Endothelial cell of umbilical vein (primary cell): ENCODE measurements at regions not wholly inside any gene's neighbourhood (a gene's known extent, or its start where the extent isn't known, plus 50 kb on each side); places are given as distances from the start of the nearest gene placed in this dataset.

Experiments used
- BruUV-seq: library from RNA; stranded (reverse); fragments of 400-500 nt; replicated peaks from 2 replicates; lab custom pipeline; 2021; lab: Mats Ljungman, UMichigan
- CTCF ChIA-PET: fragments of 300-600, 350-600 bp; sonication (Branson Sonifier 250); formaldehyde crosslinking; loops from one replicate; lab custom pipeline; 2021; ENCODE audit warnings: antibody characterized with exemption, inconsistent platforms; lab: Charles Lee
- POLR2A ChIA-PET: fragments of 300-600, 350-600 bp; sonication (Branson Sonifier 250); formaldehyde crosslinking; loops from one replicate; lab custom pipeline; 2021; ENCODE audit warnings: antibody characterized with exemption, inconsistent platforms; lab: Charles Lee
- DNase-seq: peaks from one replicate; pipeline ENCODE4 v3.0.0-alpha.2; 2011; ENCODE audit warnings: low read depth, low spot score
- FAIRE-seq: peaks from 2 replicates; lab custom pipeline; 2011; peaks lifted over from hg19 to GRCh38; lab: Jason Lieb, UNC
- H2AFZ ChIP-seq: 2 replicates; pipeline ENCODE4 v1.6.0; 2012; ENCODE audit warnings: low read depth, low read length, control low read depth, inconsistent platforms
- H3K27ac ChIP-seq: 2 replicates; pipeline ENCODE4 v1.5.1; 2011; ENCODE audit warnings: low read depth, mild to moderate bottlenecking, control low read depth, low read length, moderate library complexity; ENCODE audit not compliant: insufficient read depth
- H3K27me3 ChIP-seq, 2 experiments: 2 replicates each; pipeline versions ENCODE4 v1.6.0 to v1.6.1; 2011; ENCODE audit warnings: low read length in 2 of 2, mixed read lengths in 1 of 2; ENCODE audit not compliant: control insufficient read depth in 2 of 2, insufficient read depth in 2 of 2
- H3K36me3 ChIP-seq, 2 experiments: 2 replicates in 1 of 2; 3 replicates in 1 of 2; pipeline ENCODE4 v1.5.1; 2011; ENCODE audit warnings: low read length in 2 of 2, mild to moderate bottlenecking in 1 of 2, moderate library complexity in 1 of 2; ENCODE audit not compliant: control insufficient read depth in 2 of 2, insufficient read depth in 2 of 2; ENCODE audit errors: extremely low read depth in 1 of 2
- H3K4me1 ChIP-seq: 3 replicates; pipeline ENCODE4 v1.5.1; 2011; ENCODE audit warnings: mild to moderate bottlenecking, low read length; ENCODE audit not compliant: control insufficient read depth, insufficient read depth; ENCODE audit errors: extremely low read depth
- H3K4me2 ChIP-seq: 2 replicates; pipeline ENCODE4 v1.6.1; 2011; ENCODE audit warnings: low read length, control low read depth, mixed read lengths; ENCODE audit not compliant: insufficient read depth
- H3K4me3 ChIP-seq, 3 experiments: fragments of 200-600 bp in 1 of 3; sonication (generic), shearing (Covaris generic) in 1 of 3; replicated peaks in 1 of 3; 2 replicates each; pipeline ENCODE4 v1.5.1; 2011 to 2016; ENCODE audit warnings: control low read depth in 3 of 3, low read length in 3 of 3, mild to moderate bottlenecking in 2 of 3, inconsistent platforms in 1 of 3, low read depth in 1 of 3, moderate library complexity in 1 of 3; ENCODE audit not compliant: insufficient read depth in 1 of 3
- H3K79me2 ChIP-seq: 2 replicates; pipeline ENCODE4 v1.6.0; 2012; ENCODE audit warnings: low read length, inconsistent platforms; ENCODE audit not compliant: control insufficient read depth, insufficient read depth
- H3K9ac ChIP-seq: replicated peaks from 2 replicates; pipeline ENCODE3; 2011; ENCODE audit warnings: low read length, control low read depth; ENCODE audit not compliant: insufficient read depth; ENCODE audit errors: extremely low read depth
- H3K9me1 ChIP-seq: replicated peaks from 3 replicates; pipeline ENCODE4 v1.6.0; 2011; ENCODE audit warnings: mild to moderate bottlenecking, low read length; ENCODE audit not compliant: control insufficient read depth, insufficient read depth; ENCODE audit errors: extremely low read depth
- H3K9me3 ChIP-seq: replicated peaks from 2 replicates; pipeline ENCODE4 v1.5.1; 2012; ENCODE audit warnings: low read length, inconsistent platforms; ENCODE audit not compliant: control insufficient read depth, insufficient read depth
- H4K20me1 ChIP-seq: replicated peaks from 2 replicates; pipeline ENCODE3; 2011; ENCODE audit warnings: mild to moderate bottlenecking, low read length; ENCODE audit not compliant: control insufficient read depth, insufficient read depth; ENCODE audit errors: extremely low read depth
- EZH2 ChIP-seq: IDR thresholded peaks from 2 replicates; pipeline ENCODE4 v1.6.1; 2012; ENCODE audit warnings: borderline replicate concordance, low read depth, mild to moderate bottlenecking, moderate library complexity, low read length, inconsistent platforms; ENCODE audit not compliant: severe bottlenecking
- FOS ChIP-seq: IDR thresholded peaks from 2 replicates; pipeline ENCODE4 v1.6.1; 2011; ENCODE audit warnings: mild to moderate bottlenecking, low read length, moderate library complexity, borderline replicate concordance; ENCODE audit not compliant: insufficient read depth
- GATA2 ChIP-seq: IDR thresholded peaks from 2 replicates; pipeline ENCODE4 v1.7.0; 2011; ENCODE audit warnings: low read depth, mild to moderate bottlenecking, moderate library complexity, mixed read lengths, low read length; ENCODE audit not compliant: insufficient read length, insufficient read depth
- JUN ChIP-seq: IDR thresholded peaks from 2 replicates; pipeline ENCODE4 v1.6.1; 2011; ENCODE audit warnings: borderline replicate concordance, low read depth; ENCODE audit not compliant: insufficient read length, insufficient read depth
- MYC ChIP-seq: IDR thresholded peaks from one replicate; pipeline ENCODE4 v1.6.1; 2011; ENCODE audit warnings: mild to moderate bottlenecking, low read depth, low read length
- POLR2A ChIP-seq: IDR thresholded peaks from 2 replicates; pipeline ENCODE4 v1.6.1; 2012; ENCODE audit warnings: low read depth, mild to moderate bottlenecking, control low read depth, low read length
- POLR2AphosphoS5 ChIP-seq: IDR thresholded peaks from 2 replicates; pipeline ENCODE4 v1.6.1; 2012; ENCODE audit warnings: low read depth, mild to moderate bottlenecking, control low read depth, low read length, moderate library complexity; ENCODE audit not compliant: insufficient read depth
- dilution Hi-C: fragments of 300-500 bp; cut with MboI; formaldehyde crosslinking; loops from one replicate; pipeline ENCODE4 v1.15.0; 2019; ENCODE audit warnings: low sequenced_read_pairs; ENCODE audit not compliant: extremely low pct_ligation_motif_present
- intact Hi-C: fragments of 100-400 bp; cut with micrococcal nuclease; formaldehyde crosslinking; loops from one replicate; pipeline ENCODE4 v1.10.0; 2022
- TF ChIP-seq, protein P1 (sequence below), 2 donors: IDR thresholded peaks; 1 replicate in 1 of 2; 2 replicates in 1 of 2; pipeline ENCODE4 v1.5.1; 2011; ENCODE audit warnings: low read length in 2 of 2, mild to moderate bottlenecking in 2 of 2, moderate library complexity in 2 of 2, control low read depth in 1 of 2, inconsistent platforms in 1 of 2, low read depth in 1 of 2; ENCODE audit not compliant: insufficient read depth in 1 of 2; ENCODE audit errors: extremely low read depth in 1 of 2
- TF ChIP-seq, protein P2 (sequence below): IDR thresholded peaks from 2 replicates; pipeline ENCODE4 v1.6.1; 2011; ENCODE audit not compliant: insufficient read depth, insufficient read length

DNA sequence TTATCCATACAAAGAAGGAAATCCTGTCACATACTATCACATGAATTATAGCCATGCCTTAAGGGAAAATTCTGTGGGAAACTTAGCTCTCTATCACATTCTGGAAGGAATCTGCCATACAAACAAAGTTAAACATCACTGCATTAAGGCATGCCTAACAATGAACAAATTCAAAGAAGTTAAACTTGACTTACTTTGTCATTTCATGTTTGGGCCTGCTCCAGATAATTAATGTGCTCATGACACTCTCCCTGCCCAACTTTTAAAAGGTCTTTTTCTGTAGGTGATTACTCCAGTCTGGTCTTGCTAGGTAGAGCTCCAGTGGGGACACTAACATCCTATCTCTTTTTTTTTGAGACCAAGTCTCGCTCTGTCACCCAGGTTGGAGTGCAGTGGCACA lies 230.5 kb downstream of the AEBP2 start:
- H3K9ac ChIP-seq = no peak overlapping the region
- H3K9me1 ChIP-seq = no peaks in the 10 kb centered on the region
- TF ChIP-seq FOS = no peak
- TF ChIP-seq, protein P1, sequence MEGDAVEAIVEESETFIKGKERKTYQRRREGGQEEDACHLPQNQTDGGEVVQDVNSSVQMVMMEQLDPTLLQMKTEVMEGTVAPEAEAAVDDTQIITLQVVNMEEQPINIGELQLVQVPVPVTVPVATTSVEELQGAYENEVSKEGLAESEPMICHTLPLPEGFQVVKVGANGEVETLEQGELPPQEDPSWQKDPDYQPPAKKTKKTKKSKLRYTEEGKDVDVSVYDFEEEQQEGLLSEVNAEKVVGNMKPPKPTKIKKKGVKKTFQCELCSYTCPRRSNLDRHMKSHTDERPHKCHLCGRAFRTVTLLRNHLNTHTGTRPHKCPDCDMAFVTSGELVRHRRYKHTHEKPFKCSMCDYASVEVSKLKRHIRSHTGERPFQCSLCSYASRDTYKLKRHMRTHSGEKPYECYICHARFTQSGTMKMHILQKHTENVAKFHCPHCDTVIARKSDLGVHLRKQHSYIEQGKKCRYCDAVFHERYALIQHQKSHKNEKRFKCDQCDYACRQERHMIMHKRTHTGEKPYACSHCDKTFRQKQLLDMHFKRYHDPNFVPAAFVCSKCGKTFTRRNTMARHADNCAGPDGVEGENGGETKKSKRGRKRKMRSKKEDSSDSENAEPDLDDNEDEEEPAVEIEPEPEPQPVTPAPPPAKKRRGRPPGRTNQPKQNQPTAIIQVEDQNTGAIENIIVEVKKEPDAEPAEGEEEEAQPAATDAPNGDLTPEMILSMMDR (IDR thresholded peaks at IDR 0.05; ENCODE audit: extremely low read depth in 1 of 2, insufficient read depth in 1 of 2, low read depth in 1 of 2, low read length in 2 of 2) = no peak
- TF ChIP-seq GATA2 = no peak
- TF ChIP-seq MYC = no peak
- TF ChIP-seq POLR2AphosphoS5 = no peak
- no peak for TF ChIP-seq JUN
- TF ChIP-seq, protein P2, sequence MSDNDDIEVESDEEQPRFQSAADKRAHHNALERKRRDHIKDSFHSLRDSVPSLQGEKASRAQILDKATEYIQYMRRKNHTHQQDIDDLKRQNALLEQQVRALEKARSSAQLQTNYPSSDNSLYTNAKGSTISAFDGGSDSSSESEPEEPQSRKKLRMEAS = no peak
- TF ChIP-seq POLR2A = no peak
- TF ChIP-seq EZH2 = no peak
- no peak overlapping the region for H3K4me2 ChIP-seq
- H3K27me3 ChIP-seq = no peaks in the 10 kb centered on the region
- no peaks in the 10 kb centered on the region for H3K79me2 ChIP-seq
- intact Hi-C loops (no loop called here), dilution Hi-C loops (no loop called here)
- FAIRE-seq = no peak
- no peak for DNase-seq
- no peak overlapping the region for H2AFZ ChIP-seq
- no peaks in the 10 kb centered on the region for H4K20me1 ChIP-seq
- no peaks in the 10 kb centered on the region for H3K9me3 ChIP-seq
- BruUV-seq = no TSS peak
- no peaks in the 10 kb centered on the region for H3K4me1 ChIP-seq
- no peak overlapping the region for H3K27ac ChIP-seq
- POLR2A ChIA-PET = no interaction called here
- no peaks in the 10 kb centered on the region for H3K36me3 ChIP-seq
- H3K4me3 ChIP-seq = no peak overlapping the region
- CTCF ChIA-PET = no interaction called here
